Endothelial cell of umbilical vein (primary cell): ENCODE measurements at regions not wholly inside any gene's neighbourhood (a gene's known extent, or its start where the extent isn't known, plus 50 kb on each side); places are given as distances from the start of the nearest gene placed in this dataset.

ENCODE experiments used
- BruUV-seq: library from RNA; stranded (reverse); fragments of 400-500 nt; replicated peaks from 2 replicates; lab custom pipeline; 2021; lab: Mats Ljungman, UMichigan
- CTCF ChIA-PET: fragments of 300-600, 350-600 bp; sonication (Branson Sonifier 250); formaldehyde crosslinking; loops from one replicate; lab custom pipeline; 2021; ENCODE audit warnings: antibody characterized with exemption, inconsistent platforms; lab: Charles Lee
- POLR2A ChIA-PET: fragments of 300-600, 350-600 bp; sonication (Branson Sonifier 250); formaldehyde crosslinking; loops from one replicate; lab custom pipeline; 2021; ENCODE audit warnings: antibody characterized with exemption, inconsistent platforms; lab: Charles Lee
- DNase-seq: peaks from one replicate; pipeline ENCODE4 v3.0.0-alpha.2; 2011; ENCODE audit warnings: low read depth, low spot score
- FAIRE-seq: peaks from 2 replicates; lab custom pipeline; 2011; peaks lifted over from hg19 to GRCh38; lab: Jason Lieb, UNC
- H2AFZ ChIP-seq: 2 replicates; pipeline ENCODE4 v1.6.0; 2012; ENCODE audit warnings: low read depth, low read length, control low read depth, inconsistent platforms
- H3K27ac ChIP-seq: 2 replicates; pipeline ENCODE4 v1.5.1; 2011; ENCODE audit warnings: low read depth, mild to moderate bottlenecking, control low read depth, low read length, moderate library complexity; ENCODE audit not compliant: insufficient read depth
- H3K27me3 ChIP-seq, 2 experiments: 2 replicates each; pipeline versions ENCODE4 v1.6.0 to v1.6.1; 2011; ENCODE audit warnings: low read length in 2 of 2, mixed read lengths in 1 of 2; ENCODE audit not compliant: control insufficient read depth in 2 of 2, insufficient read depth in 2 of 2
- H3K36me3 ChIP-seq, 2 experiments: 2 replicates in 1 of 2; 3 replicates in 1 of 2; pipeline ENCODE4 v1.5.1; 2011; ENCODE audit warnings: low read length in 2 of 2, mild to moderate bottlenecking in 1 of 2, moderate library complexity in 1 of 2; ENCODE audit not compliant: control insufficient read depth in 2 of 2, insufficient read depth in 2 of 2; ENCODE audit errors: extremely low read depth in 1 of 2
- H3K4me1 ChIP-seq: 3 replicates; pipeline ENCODE4 v1.5.1; 2011; ENCODE audit warnings: mild to moderate bottlenecking, low read length; ENCODE audit not compliant: control insufficient read depth, insufficient read depth; ENCODE audit errors: extremely low read depth
- H3K4me2 ChIP-seq: 2 replicates; pipeline ENCODE4 v1.6.1; 2011; ENCODE audit warnings: low read length, control low read depth, mixed read lengths; ENCODE audit not compliant: insufficient read depth
- H3K4me3 ChIP-seq, 3 experiments: fragments of 200-600 bp in 1 of 3; sonication (generic), shearing (Covaris generic) in 1 of 3; replicated peaks in 1 of 3; 2 replicates each; pipeline ENCODE4 v1.5.1; 2011 to 2016; ENCODE audit warnings: control low read depth in 3 of 3, low read length in 3 of 3, mild to moderate bottlenecking in 2 of 3, inconsistent platforms in 1 of 3, low read depth in 1 of 3, moderate library complexity in 1 of 3; ENCODE audit not compliant: insufficient read depth in 1 of 3
- H3K79me2 ChIP-seq: 2 replicates; pipeline ENCODE4 v1.6.0; 2012; ENCODE audit warnings: low read length, inconsistent platforms; ENCODE audit not compliant: control insufficient read depth, insufficient read depth
- H3K9ac ChIP-seq: replicated peaks from 2 replicates; pipeline ENCODE3; 2011; ENCODE audit warnings: low read length, control low read depth; ENCODE audit not compliant: insufficient read depth; ENCODE audit errors: extremely low read depth
- H3K9me1 ChIP-seq: replicated peaks from 3 replicates; pipeline ENCODE4 v1.6.0; 2011; ENCODE audit warnings: mild to moderate bottlenecking, low read length; ENCODE audit not compliant: control insufficient read depth, insufficient read depth; ENCODE audit errors: extremely low read depth
- H3K9me3 ChIP-seq: replicated peaks from 2 replicates; pipeline ENCODE4 v1.5.1; 2012; ENCODE audit warnings: low read length, inconsistent platforms; ENCODE audit not compliant: control insufficient read depth, insufficient read depth
- H4K20me1 ChIP-seq: replicated peaks from 2 replicates; pipeline ENCODE3; 2011; ENCODE audit warnings: mild to moderate bottlenecking, low read length; ENCODE audit not compliant: control insufficient read depth, insufficient read depth; ENCODE audit errors: extremely low read depth
- CTCF ChIP-seq, 2 donors: IDR thresholded peaks; 1 replicate in 1 of 2; 2 replicates in 1 of 2; pipeline ENCODE4 v1.5.1; 2011; ENCODE audit warnings: low read length in 2 of 2, mild to moderate bottlenecking in 2 of 2, moderate library complexity in 2 of 2, control low read depth in 1 of 2, inconsistent platforms in 1 of 2, low read depth in 1 of 2; ENCODE audit not compliant: insufficient read depth in 1 of 2; ENCODE audit errors: extremely low read depth in 1 of 2
- EZH2 ChIP-seq: IDR thresholded peaks from 2 replicates; pipeline ENCODE4 v1.6.1; 2012; ENCODE audit warnings: borderline replicate concordance, low read depth, mild to moderate bottlenecking, moderate library complexity, low read length, inconsistent platforms; ENCODE audit not compliant: severe bottlenecking
- FOS ChIP-seq: IDR thresholded peaks from 2 replicates; pipeline ENCODE4 v1.6.1; 2011; ENCODE audit warnings: mild to moderate bottlenecking, low read length, moderate library complexity, borderline replicate concordance; ENCODE audit not compliant: insufficient read depth
- GATA2 ChIP-seq: IDR thresholded peaks from 2 replicates; pipeline ENCODE4 v1.7.0; 2011; ENCODE audit warnings: low read depth, mild to moderate bottlenecking, moderate library complexity, mixed read lengths, low read length; ENCODE audit not compliant: insufficient read length, insufficient read depth
- JUN ChIP-seq: IDR thresholded peaks from 2 replicates; pipeline ENCODE4 v1.6.1; 2011; ENCODE audit warnings: borderline replicate concordance, low read depth; ENCODE audit not compliant: insufficient read length, insufficient read depth
- MAX ChIP-seq: IDR thresholded peaks from 2 replicates; pipeline ENCODE4 v1.6.1; 2011; ENCODE audit not compliant: insufficient read depth, insufficient read length
- MYC ChIP-seq: IDR thresholded peaks from one replicate; pipeline ENCODE4 v1.6.1; 2011; ENCODE audit warnings: mild to moderate bottlenecking, low read depth, low read length
- POLR2A ChIP-seq: IDR thresholded peaks from 2 replicates; pipeline ENCODE4 v1.6.1; 2012; ENCODE audit warnings: low read depth, mild to moderate bottlenecking, control low read depth, low read length
- POLR2AphosphoS5 ChIP-seq: IDR thresholded peaks from 2 replicates; pipeline ENCODE4 v1.6.1; 2012; ENCODE audit warnings: low read depth, mild to moderate bottlenecking, control low read depth, low read length, moderate library complexity; ENCODE audit not compliant: insufficient read depth
- dilution Hi-C: fragments of 300-500 bp; cut with MboI; formaldehyde crosslinking; loops from one replicate; pipeline ENCODE4 v1.15.0; 2019; ENCODE audit warnings: low sequenced_read_pairs; ENCODE audit not compliant: extremely low pct_ligation_motif_present
- intact Hi-C: fragments of 100-400 bp; cut with micrococcal nuclease; formaldehyde crosslinking; loops from one replicate; pipeline ENCODE4 v1.10.0; 2022

DNA sequence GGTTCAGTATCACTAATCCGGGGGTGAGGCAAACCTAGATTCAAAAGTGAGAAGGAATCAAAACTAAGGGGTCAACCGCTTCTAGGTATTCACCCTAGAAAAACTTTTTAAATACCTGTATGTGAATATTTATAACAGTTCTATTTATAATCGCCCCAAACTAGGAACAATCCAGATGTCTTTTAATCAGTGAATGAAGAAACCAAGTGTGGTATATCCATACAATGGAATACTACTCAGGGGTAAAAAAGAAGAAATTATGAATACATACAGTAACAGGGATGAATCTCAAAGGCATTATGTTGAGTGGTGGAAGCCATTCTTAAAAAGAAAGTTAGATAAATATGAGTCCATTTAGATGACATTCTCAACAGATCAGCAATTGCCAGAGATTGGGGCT lies 178.0 kb upstream of the BLID start:
- POLR2A ChIA-PET = no interaction called here
- no TSS peak for BruUV-seq
- Histone ChIP-seq H3K4me3 (no peak overlapping the region), H3K27ac (no peak overlapping the region), H3K9me3 (no peaks in the 10 kb centered on the region), H4K20me1 (no peaks in the 10 kb centered on the region), H3K36me3 (no peaks in the 10 kb centered on the region), H3K9me1 (no peaks in the 10 kb centered on the region), H3K27me3 (peaks cover 0 to 3% of the 10 kb centered on the region in 2 experiments), H2AFZ (no peak overlapping the region), H3K9ac (no peak overlapping the region), H3K4me2 (no peak overlapping the region), H3K4me1 (no peaks in the 10 kb centered on the region), H3K79me2 (no peaks in the 10 kb centered on the region)
- DNase-seq (no peak), FAIRE-seq (no peak)
- intact Hi-C loops = loop anchor here (5.0 kb wide), 1 partner anchor 77 kb away; no protein-coding TSS in a partner anchor
- dilution Hi-C loops = no loop called here
- TF ChIP-seq JUN (no peak), EZH2 (no peak), POLR2A (no peak), FOS (no peak), MAX (no peak), POLR2AphosphoS5 (no peak), GATA2 (no peak), MYC (no peak), CTCF (IDR thresholded peaks at IDR 0.05; ENCODE audit: extremely low read depth in 1 of 2, insufficient read depth in 1 of 2, low read depth in 1 of 2, low read length in 2 of 2) (no peak)
- CTCF ChIA-PET = interaction anchor here (1.9 kb wide), 1 partner anchor 31 kb away, joined by 5 read pairs; no protein-coding TSS in a partner anchor
